Immature natural killer cell (primary cell): ENCODE measurements at regions not wholly inside any gene's neighbourhood (a gene's known extent, or its start where the extent isn't known, plus 50 kb on each side); places are given as distances from the start of the nearest gene placed in this dataset.

Experiments used
- DNase-seq, 3 donors: peaks; one replicate each; pipeline ENCODE4 v3.0.0; 2022; ENCODE audit warnings: mixed read lengths in 1 of 3
- H3K27ac Mint-ChIP-seq, 6 donors: one replicate each; pipeline ENCODE4 v1.8.0; 2020; ENCODE audit warnings: mixed read lengths in 6 of 6, mild to moderate bottlenecking in 5 of 6, inconsistent platforms in 4 of 6, moderate library complexity in 3 of 6
- H3K27me3 Mint-ChIP-seq, 3 donors: one replicate each; pipeline ENCODE4 v1.8.0; 2020 to 2021; ENCODE audit warnings: low read depth in 3 of 3, mild to moderate bottlenecking in 3 of 3, mixed read lengths in 3 of 3, moderate library complexity in 3 of 3, inconsistent platforms in 1 of 3
- H3K36me3 Mint-ChIP-seq, 3 donors: one replicate each; pipeline ENCODE4 v1.8.0; 2020; ENCODE audit warnings: mixed read lengths in 3 of 3, inconsistent platforms in 2 of 3, mild to moderate bottlenecking in 2 of 3
- H3K4me1 Mint-ChIP-seq, 2 donors: one replicate each; pipeline ENCODE4 v1.8.0; 2020; ENCODE audit warnings: inconsistent platforms in 2 of 2, mild to moderate bottlenecking in 2 of 2, mixed read lengths in 2 of 2, moderate library complexity in 1 of 2
- H3K4me3 Mint-ChIP-seq, 5 donors: one replicate each; pipeline ENCODE4 v1.8.0; 2020; ENCODE audit warnings: mild to moderate bottlenecking in 5 of 5, mixed read lengths in 5 of 5, inconsistent platforms in 3 of 5, moderate library complexity in 3 of 5
- H3K9me3 Mint-ChIP-seq, 6 donors: one replicate each; pipeline ENCODE4 v1.8.0; 2020; ENCODE audit warnings: mild to moderate bottlenecking in 6 of 6, mixed read lengths in 6 of 6, inconsistent platforms in 4 of 6, moderate library complexity in 3 of 6

DNA sequence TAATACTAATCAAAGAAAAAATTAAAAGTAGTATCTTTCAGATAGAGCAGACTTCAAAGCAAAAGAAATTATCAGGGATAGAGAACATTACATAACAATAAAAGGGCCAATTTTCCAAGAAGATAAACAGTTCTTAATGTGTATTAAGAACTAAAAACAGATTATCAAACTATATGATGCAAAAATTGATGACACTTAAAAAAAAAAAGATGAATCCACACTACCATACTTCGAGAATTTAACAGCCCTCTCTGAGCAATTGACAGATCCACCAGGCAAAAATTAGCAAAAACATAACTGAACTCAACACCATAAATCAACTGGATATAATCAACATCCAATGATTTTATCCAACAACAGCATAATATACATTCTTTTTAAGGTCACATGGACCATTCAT lies 686.5 kb downstream of the LRFN5 start:
- Mint-ChIP-seq H3K36me3 (no peaks in the 10 kb centered on the region), H3K4me3 (no peak overlapping the region), H3K27me3 (peaks cover 2 to 4% (median 4%) of the 10 kb centered on the region in 3 donors), H3K9me3 (peaks cover 8 to 66% (median 27%) of the 10 kb centered on the region in 6 donors), H3K4me1 (no peaks in the 10 kb centered on the region), H3K27ac (no peak overlapping the region)
- DNase-seq = no peak

GRCh38 chr14:42277840-42278239 lies 671.2 kb downstream of the LRFN5 start:
- Mint-ChIP-seq H3K36me3 (no peaks in the 10 kb centered on the region), H3K9me3 (peaks cover 17 to 61% (median 32%) of the 10 kb centered on the region in 6 donors), H3K4me3 (no peak overlapping the region)

DNA sequence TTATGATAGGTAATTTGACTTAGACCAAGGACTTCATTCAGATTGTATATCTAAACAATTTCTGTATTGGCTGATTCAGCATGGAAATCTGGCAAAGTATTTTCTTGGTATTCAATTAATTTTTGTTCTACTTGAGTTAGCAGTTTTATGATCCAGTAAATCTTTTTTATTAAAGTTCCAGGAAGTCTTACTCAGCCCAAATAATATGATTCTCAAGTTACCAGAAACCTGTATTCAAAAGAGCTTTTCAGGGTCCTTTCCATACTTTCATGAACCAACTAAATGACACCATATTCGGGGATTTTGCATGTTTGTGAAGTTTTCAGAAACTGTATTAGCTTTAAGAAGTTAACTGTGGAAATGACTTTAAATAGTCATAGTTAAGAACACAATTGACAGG lies 662.6 kb downstream of the LRFN5 start:
- peaks cover 0 to 3% (median 1%) of the 10 kb centered on the region in 3 donors for H3K27me3 Mint-ChIP-seq
- peaks cover 0 to 3% (median 0%) of the 10 kb centered on the region in 3 donors for H3K36me3 Mint-ChIP-seq
- peaks cover 16 to 68% (median 39%) of the 10 kb centered on the region in 6 donors for H3K9me3 Mint-ChIP-seq
- no peak overlapping the region for H3K4me3 Mint-ChIP-seq
- DNase-seq = no peak
- no peak overlapping the region for H3K27ac Mint-ChIP-seq
- no peaks in the 10 kb centered on the region for H3K4me1 Mint-ChIP-seq

More at GRCh38 chr14:42277840-42278239, 671.2 kb downstream of the LRFN5 start:
- Mint-ChIP-seq H3K4me1 (no peaks in the 10 kb centered on the region), H3K27me3 (no peaks in the 10 kb centered on the region), H3K27ac (no peak overlapping the region)
- DNase-seq = no peak

- peaks cover 6 to 39% (median 19%) of the 10 kb centered on the region in 6 donors for H3K9me3 Mint-ChIP-seq
- no peak overlapping the region for H3K4me3 Mint-ChIP-seq
Measured at GRCh38 chr14:42248131-42248530, 641.5 kb downstream of the LRFN5 start.

DNA sequence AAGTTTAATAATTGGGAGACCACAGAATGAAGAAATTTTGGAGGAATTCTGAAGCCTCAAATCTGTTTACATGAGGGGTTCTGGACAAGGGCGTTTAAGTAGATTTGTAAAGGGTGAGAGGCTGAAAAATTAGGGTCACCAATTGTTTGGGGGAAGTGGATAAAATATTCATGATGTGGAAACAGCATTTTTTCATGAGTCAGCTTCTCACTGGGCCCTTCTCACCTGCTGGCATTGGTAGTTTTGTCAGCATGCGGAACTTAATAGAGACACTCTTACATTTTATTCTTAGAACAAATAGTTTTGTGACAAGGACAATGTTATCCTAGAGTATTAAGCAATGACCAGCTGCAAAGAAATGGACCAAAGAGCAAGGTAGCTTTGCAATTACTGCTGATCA lies 634.4 kb downstream of the LRFN5 start:
- H3K27ac Mint-ChIP-seq = no peak overlapping the region
- peaks cover 0 to 3% (median 0%) of the 10 kb centered on the region in 3 donors for H3K27me3 Mint-ChIP-seq
- H3K36me3 Mint-ChIP-seq = no peaks in the 10 kb centered on the region
- H3K4me1 Mint-ChIP-seq = no peaks in the 10 kb centered on the region
- no peak for DNase-seq
- no peak overlapping the region for H3K4me3 Mint-ChIP-seq
- peaks cover 9 to 52% (median 19%) of the 10 kb centered on the region in 6 donors for H3K9me3 Mint-ChIP-seq

More at GRCh38 chr14:42248131-42248530, 641.5 kb downstream of the LRFN5 start:
- Mint-ChIP-seq H3K27ac (no peak overlapping the region), H3K27me3 (no peaks in the 10 kb centered on the region), H3K36me3 (no peaks in the 10 kb centered on the region), H3K4me1 (no peaks in the 10 kb centered on the region)
- DNase-seq = no peak

DNA sequence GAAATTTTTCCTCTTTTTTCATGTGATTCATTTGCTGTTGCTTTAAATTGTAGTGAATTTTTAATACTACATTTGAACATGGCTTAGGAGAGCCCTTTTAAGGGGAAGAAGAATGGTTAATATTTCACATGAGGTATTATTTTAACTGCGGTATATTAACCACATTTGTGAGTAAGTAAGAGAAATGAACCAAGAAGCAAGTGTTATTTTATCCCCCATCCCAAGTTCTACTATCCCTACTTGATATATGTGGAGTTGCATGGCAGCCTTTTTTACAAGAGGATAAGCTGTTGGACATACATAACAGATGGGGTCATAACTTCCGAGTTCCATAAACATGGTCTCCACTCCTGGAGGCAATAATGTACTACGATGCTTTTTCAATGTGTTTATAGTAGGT lies 623.3 kb downstream of the LRFN5 start:
- H3K4me1 Mint-ChIP-seq = no peaks in the 10 kb centered on the region
- H3K27ac Mint-ChIP-seq = no peak overlapping the region
- H3K36me3 Mint-ChIP-seq = no peaks in the 10 kb centered on the region
- DNase-seq = no peak
- H3K9me3 Mint-ChIP-seq = peaks cover 0 to 65% (median 14%) of the 10 kb centered on the region in 6 donors
- peaks cover 0 to 3% (median 0%) of the 10 kb centered on the region in 3 donors for H3K27me3 Mint-ChIP-seq
- H3K4me3 Mint-ChIP-seq = no peak overlapping the region

GRCh38 chr14:42229294-42229693 lies 622.6 kb downstream of the LRFN5 start:
- no peak overlapping the region for H3K27ac Mint-ChIP-seq

DNA sequence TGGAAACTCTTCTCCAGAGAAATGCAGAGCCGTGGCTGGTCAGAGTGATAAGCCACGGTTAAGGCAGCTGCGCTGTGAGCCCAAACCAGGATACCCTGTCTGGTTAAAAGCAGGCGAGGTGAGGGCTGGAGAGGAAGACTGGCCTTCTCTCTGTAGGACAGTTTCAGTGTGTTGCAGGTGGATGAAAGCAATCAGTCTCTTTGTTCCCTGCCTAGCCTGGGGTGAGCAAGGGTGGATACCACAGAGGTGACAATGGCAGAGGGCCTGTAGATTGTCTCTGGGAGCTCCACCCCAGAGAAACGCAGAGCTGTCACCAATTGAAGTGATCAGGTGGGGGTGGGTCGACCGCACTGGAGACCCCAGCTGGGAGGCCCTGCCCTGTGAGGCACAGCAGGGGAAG lies 621.9 kb downstream of the LRFN5 start:
- Mint-ChIP-seq H3K27ac (no peak overlapping the region), H3K4me3 (no peak overlapping the region), H3K36me3 (no peaks in the 10 kb centered on the region), H3K4me1 (no peaks in the 10 kb centered on the region), H3K27me3 (peaks cover 0 to 3% (median 0%) of the 10 kb centered on the region in 3 donors), H3K9me3 (peaks cover 0 to 56% (median 15%) of the 10 kb centered on the region in 6 donors)
- no peak for DNase-seq

More at GRCh38 chr14:42229294-42229693, 622.6 kb downstream of the LRFN5 start:
- Mint-ChIP-seq H3K36me3 (no peaks in the 10 kb centered on the region), H3K9me3 (peaks cover 0 to 59% (median 14%) of the 10 kb centered on the region in 6 donors), H3K27me3 (peaks cover 0 to 3% (median 0%) of the 10 kb centered on the region in 3 donors), H3K4me1 (no peaks in the 10 kb centered on the region), H3K4me3 (no peak overlapping the region)
- DNase-seq = no peak

- Mint-ChIP-seq H3K9me3 (peaks cover 1 to 45% (median 12%) of the 10 kb centered on the region in 6 donors), H3K27me3 (peaks cover 0 to 3% (median 0%) of the 10 kb centered on the region in 3 donors), H3K27ac (no peak overlapping the region), H3K4me3 (no peak overlapping the region), H3K4me1 (no peaks in the 10 kb centered on the region), H3K36me3 (no peaks in the 10 kb centered on the region)
- DNase-seq = no peak
Measured at GRCh38 chr14:42224053-42224888, 617.6 kb downstream of the LRFN5 start.

DNA sequence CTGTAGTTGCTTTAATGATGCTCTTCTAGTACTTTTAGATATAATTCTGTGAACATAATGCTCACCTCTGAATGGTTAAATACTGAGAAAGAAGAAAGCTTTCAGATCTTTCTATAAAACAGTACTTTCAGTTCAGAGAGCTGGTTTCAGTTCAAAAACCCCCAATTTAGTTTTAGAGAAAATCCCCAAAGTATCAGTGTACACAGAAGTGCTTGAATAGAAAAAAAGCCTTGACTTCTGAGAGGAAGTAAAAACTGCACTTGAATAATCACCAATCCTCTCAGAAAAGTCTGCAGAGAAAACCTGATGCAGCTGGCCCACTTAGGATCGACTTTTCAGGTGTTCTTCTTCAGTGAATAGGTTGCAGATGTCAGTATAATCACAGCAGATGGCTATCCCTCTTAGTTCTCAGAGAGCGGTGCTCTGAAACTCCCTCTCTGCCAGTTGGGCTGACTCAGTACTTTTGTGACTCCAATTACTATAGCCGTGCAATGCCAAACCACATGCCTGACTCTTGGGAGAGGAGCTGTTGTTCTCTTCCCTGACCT lies 616.3 kb downstream of the LRFN5 start:
- Mint-ChIP-seq H3K27ac (no peak overlapping the region), H3K27me3 (peaks cover 0 to 3% (median 0%) of the 10 kb centered on the region in 3 donors), H3K4me3 (no peak overlapping the region), H3K9me3 (peaks cover 1 to 42% (median 8%) of the 10 kb centered on the region in 6 donors), H3K4me1 (no peaks in the 10 kb centered on the region), H3K36me3 (no peaks in the 10 kb centered on the region)
- no peak for DNase-seq

- Mint-ChIP-seq H3K27ac (no peak overlapping the region), H3K4me3 (no peak overlapping the region), H3K27me3 (peaks cover 0 to 3% (median 0%) of the 10 kb centered on the region in 3 donors), H3K9me3 (peaks cover 4 to 16% (median 10%) of the 10 kb centered on the region in 6 donors), H3K36me3 (no peaks in the 10 kb centered on the region), H3K4me1 (no peaks in the 10 kb centered on the region)
- no peak for DNase-seq
Measured at GRCh38 chr14:42214981-42215491, 608.4 kb downstream of the LRFN5 start.

DNA sequence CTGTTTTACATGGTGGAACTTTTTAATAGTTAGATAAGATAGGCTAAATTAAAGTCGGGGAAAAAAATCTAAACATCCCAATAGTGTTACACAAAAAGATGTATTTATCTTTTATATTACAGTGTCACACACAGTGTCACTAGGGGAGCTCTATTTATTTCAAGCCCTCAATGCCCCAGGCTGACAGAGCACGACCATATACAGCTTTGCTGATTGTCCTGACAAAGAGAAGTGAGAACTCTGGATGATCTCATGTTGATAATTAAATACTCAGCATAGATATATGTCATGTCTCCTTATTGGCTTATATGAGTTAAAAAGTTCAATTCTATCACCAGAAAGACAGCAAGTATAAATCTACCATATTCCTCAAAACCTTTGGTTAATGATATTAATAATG lies 594.3 kb downstream of the LRFN5 start:
- peaks cover 14 to 46% (median 24%) of the 10 kb centered on the region in 6 donors for H3K9me3 Mint-ChIP-seq
- no peak overlapping the region for H3K27ac Mint-ChIP-seq
- no peaks in the 10 kb centered on the region for H3K4me1 Mint-ChIP-seq
- DNase-seq = no peak
- no peak overlapping the region for H3K4me3 Mint-ChIP-seq
- H3K27me3 Mint-ChIP-seq = no peaks in the 10 kb centered on the region
- no peaks in the 10 kb centered on the region for H3K36me3 Mint-ChIP-seq

- Mint-ChIP-seq H3K27me3 (no peaks in the 10 kb centered on the region), H3K27ac (no peak overlapping the region), H3K9me3 (peaks cover 9 to 47% (median 19%) of the 10 kb centered on the region in 6 donors), H3K4me1 (no peaks in the 10 kb centered on the region), H3K4me3 (no peak overlapping the region), H3K36me3 (no peaks in the 10 kb centered on the region)
- DNase-seq = no peak
Measured at GRCh38 chr14:42198010-42198409, 591.3 kb downstream of the LRFN5 start.
